Hepatocyte (in vitro differentiated cells): ENCODE measurements at regions not wholly inside any gene's neighbourhood (a gene's known extent, or its start where the extent isn't known, plus 50 kb on each side); places are given as distances from the start of the nearest gene placed in this dataset.

ENCODE experiments used
- EZH2 ChIP-seq: fragments of 200-600 bp; sonication (generic); IDR thresholded peaks from 2 replicates; pipeline ENCODE4 v1.6.1; 2016; ENCODE audit warnings: antibody characterized with exemption, mild to moderate bottlenecking, borderline replicate concordance
- TF ChIP-seq, protein P1 (sequence below): fragments of 200-600 bp; sonication (generic); IDR thresholded peaks from 2 replicates; pipeline ENCODE4 v1.5.1; 2016; ENCODE audit warnings: antibody characterized with exemption, mild to moderate bottlenecking; ENCODE audit not compliant: poor library complexity

DNA sequence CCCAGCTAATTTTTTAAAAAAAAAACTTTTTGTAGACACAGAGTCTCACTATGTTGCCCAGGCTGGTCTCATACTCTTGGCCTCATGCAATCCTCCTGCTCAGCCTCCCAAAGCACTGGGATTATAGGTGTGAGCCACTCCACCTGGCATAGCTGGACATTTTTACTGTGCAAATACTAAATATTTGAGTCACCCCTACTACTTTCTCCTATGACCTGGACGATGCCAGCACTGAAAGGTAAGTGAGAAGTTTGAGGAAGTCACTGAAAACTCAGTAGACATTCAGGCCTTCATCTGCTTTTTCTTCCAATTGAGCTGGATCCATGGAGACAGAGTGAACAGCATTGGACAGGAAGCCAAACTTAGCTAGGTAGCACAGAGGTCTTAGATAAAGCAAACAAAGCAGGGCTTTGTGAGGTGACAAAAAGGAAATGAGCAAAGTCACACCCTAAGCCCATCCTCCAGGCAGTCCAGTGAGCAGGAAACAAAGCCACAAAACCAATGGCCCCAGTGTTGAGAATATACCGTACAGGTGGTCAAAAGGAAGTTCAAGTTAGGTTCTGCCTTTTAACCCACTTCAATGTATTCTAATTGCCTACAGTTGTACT lies 192.6 kb upstream of the RASA1 start:
- TF ChIP-seq, protein P1, sequence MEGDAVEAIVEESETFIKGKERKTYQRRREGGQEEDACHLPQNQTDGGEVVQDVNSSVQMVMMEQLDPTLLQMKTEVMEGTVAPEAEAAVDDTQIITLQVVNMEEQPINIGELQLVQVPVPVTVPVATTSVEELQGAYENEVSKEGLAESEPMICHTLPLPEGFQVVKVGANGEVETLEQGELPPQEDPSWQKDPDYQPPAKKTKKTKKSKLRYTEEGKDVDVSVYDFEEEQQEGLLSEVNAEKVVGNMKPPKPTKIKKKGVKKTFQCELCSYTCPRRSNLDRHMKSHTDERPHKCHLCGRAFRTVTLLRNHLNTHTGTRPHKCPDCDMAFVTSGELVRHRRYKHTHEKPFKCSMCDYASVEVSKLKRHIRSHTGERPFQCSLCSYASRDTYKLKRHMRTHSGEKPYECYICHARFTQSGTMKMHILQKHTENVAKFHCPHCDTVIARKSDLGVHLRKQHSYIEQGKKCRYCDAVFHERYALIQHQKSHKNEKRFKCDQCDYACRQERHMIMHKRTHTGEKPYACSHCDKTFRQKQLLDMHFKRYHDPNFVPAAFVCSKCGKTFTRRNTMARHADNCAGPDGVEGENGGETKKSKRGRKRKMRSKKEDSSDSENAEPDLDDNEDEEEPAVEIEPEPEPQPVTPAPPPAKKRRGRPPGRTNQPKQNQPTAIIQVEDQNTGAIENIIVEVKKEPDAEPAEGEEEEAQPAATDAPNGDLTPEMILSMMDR: no peak
- TF ChIP-seq EZH2: no peak
